ENCODE measurements at regions not wholly inside any gene's neighbourhood (a gene's known extent, or its start where the extent isn't known, plus 50 kb on each side); places are given as distances from the start of the nearest gene placed in this dataset.
"Not testable (repeated sequence)": the region's sequence is repeated elsewhere in the genome, so short reads cannot be mapped to it uniquely, and the experiment has no call there.

GRCh38 chr16:29136916-29137315 lies 152.1 kb downstream of the LAT start:
- not testable (repeated sequence) for TF ChIP-seq CTCF (IDR thresholded peaks at IDR 0.05); EP300 (IDR thresholded peaks at IDR 0.05; ENCODE audit: low read depth)

Data from transverse colon (tissue), 3 donors.